GM23248 (cell line): ENCODE measurements at regions not wholly inside any gene's neighbourhood (a gene's known extent, or its start where the extent isn't known, plus 50 kb on each side); places are given as distances from the start of the nearest gene placed in this dataset.

Experiments used
- DNase-seq: peaks from one replicate; pipeline ENCODE4 v3.0.0-alpha.2; 2015
- H2AFZ ChIP-seq: fragments of 200-600 bp; sonication (generic); 2 replicates; pipeline ENCODE4 v1.6.1; 2016; ENCODE audit warnings: antibody characterized with exemption
- H3F3A ChIP-seq: fragments of 200-600 bp; sonication (generic); 2 replicates; pipeline ENCODE4 v1.6.1; 2016; ENCODE audit warnings: mild to moderate bottlenecking, antibody characterized with exemption, mixed run types; ENCODE audit not compliant: insufficient read depth
- H3K27ac ChIP-seq: fragments of 200-600 bp; sonication (generic); 2 replicates; pipeline ENCODE4 v1.5.1; 2016; ENCODE audit warnings: mild to moderate bottlenecking
- H3K27me3 ChIP-seq: fragments of 200-600 bp; sonication (generic); replicated peaks from 2 replicates; pipeline ENCODE4 v1.6.1; 2016; ENCODE audit warnings: mild to moderate bottlenecking; ENCODE audit not compliant: insufficient read depth
- H3K36me3 ChIP-seq: fragments of 200-600 bp; sonication (generic); 2 replicates; pipeline ENCODE4 v1.6.1; 2016; ENCODE audit warnings: low read depth, mild to moderate bottlenecking
- H3K4me1 ChIP-seq: fragments of 200-600 bp; sonication (generic); 2 replicates; pipeline ENCODE4 v1.6.1; 2016; ENCODE audit warnings: mild to moderate bottlenecking; ENCODE audit not compliant: insufficient read depth
- H3K4me2 ChIP-seq: fragments of 200-600 bp; sonication (generic); one replicate; pipeline ENCODE4 v1.6.1; 2016; ENCODE audit warnings: mild to moderate bottlenecking; ENCODE audit not compliant: unreplicated experiment
- H3K4me3 ChIP-seq: fragments of 200-600 bp; sonication (generic); 2 replicates; pipeline ENCODE4 v1.5.1; 2016; ENCODE audit warnings: mild to moderate bottlenecking
- H3K79me2 ChIP-seq: fragments of 200-600 bp; sonication (generic); 2 replicates; pipeline ENCODE4 v1.6.1; 2016; ENCODE audit warnings: mild to moderate bottlenecking; ENCODE audit not compliant: insufficient read depth
- H3K9ac ChIP-seq: fragments of 200-600 bp; sonication (generic); 2 replicates; pipeline ENCODE4 v1.6.1; 2016; ENCODE audit warnings: mild to moderate bottlenecking
- H3K9me2 ChIP-seq: fragments of 200-600 bp; sonication (generic); 2 replicates; pipeline ENCODE4 v1.6.1; 2016; ENCODE audit warnings: mixed run types, mild to moderate bottlenecking, moderate library complexity; ENCODE audit not compliant: insufficient read depth
- H3K9me3 ChIP-seq: fragments of 200-600 bp; sonication (generic); one replicate; pipeline ENCODE4 v1.6.1; 2017; ENCODE audit warnings: low read depth
- H4K20me1 ChIP-seq: fragments of 200-600 bp; sonication (generic); 2 replicates; pipeline ENCODE4 v1.6.0; 2016; ENCODE audit not compliant: insufficient read depth
- EZH2 ChIP-seq: fragments of 200-600 bp; sonication (generic); IDR thresholded peaks from 2 replicates; pipeline ENCODE4 v1.6.1; 2018; ENCODE audit warnings: antibody characterized with exemption, mild to moderate bottlenecking; ENCODE audit not compliant: insufficient read depth, poor library complexity, severe bottlenecking
- EZH2phosphoT487 ChIP-seq: fragments of 200-600 bp; sonication (generic); IDR thresholded peaks from 2 replicates; pipeline ENCODE4 v1.6.1; 2018; ENCODE audit warnings: antibody characterized with exemption, moderate library complexity, mild to moderate bottlenecking, low read depth; ENCODE audit not compliant: insufficient read depth
- WGBS, 2 experiments: methylation state at CpG; one replicate each; pipeline ENCODE4 v1.1.6; 2015 to 2017; ENCODE audit warnings: low lambda C conversion rate in 2 of 2, low coverage in 1 of 2; ENCODE audit errors: missing lambda C conversion rate in 2 of 2; 5-methylcytosine and 5-hydroxymethylcytosine counted together
- in situ Hi-C: fragments of 300-500 bp; cut with MboI; formaldehyde crosslinking; loops from 2 replicates; pipeline ENCODE4 v1.15.0; 2020

GRCh38 chr11:134582770-134583095 lies 170.7 kb upstream of the B3GAT1 start:
- Histone ChIP-seq H3K4me1 (no peaks in the 10 kb centered on the region), H3K36me3 (no peaks in the 10 kb centered on the region), H3K27ac (no peak overlapping the region), H3K79me2 (no peaks in the 10 kb centered on the region), H3K27me3 (no peaks in the 10 kb centered on the region), H3K9me2 (no peaks in the 10 kb centered on the region), H3K4me3 (no peak overlapping the region), H3F3A (no peaks in the 10 kb centered on the region), H2AFZ (no peak overlapping the region), H4K20me1 (no peaks in the 10 kb centered on the region), H3K4me2 (no peak overlapping the region), H3K9ac (no peak overlapping the region), H3K9me3 (no peaks in the 10 kb centered on the region)
- in situ Hi-C loops = no loop called here
- TF ChIP-seq EZH2 (no peak), EZH2phosphoT487 (no peak)
- 6 to 13% methylated on average over 1 of the region's 1 CpG for WGBS, 2 experiments
- DNase-seq = no peak

- Histone ChIP-seq H2AFZ (no peak overlapping the region), H3K4me3 (no peak overlapping the region), H3K4me1 (no peaks in the 10 kb centered on the region), H3K36me3 (no peaks in the 10 kb centered on the region), H3K9me2 (no peaks in the 10 kb centered on the region), H3F3A (no peaks in the 10 kb centered on the region), H3K4me2 (no peak overlapping the region), H3K27me3 (no peaks in the 10 kb centered on the region), H3K27ac (no peak overlapping the region), H3K9me3 (no peaks in the 10 kb centered on the region), H3K79me2 (no peaks in the 10 kb centered on the region), H3K9ac (no peak overlapping the region), H4K20me1 (no peaks in the 10 kb centered on the region)
- 24 to 26% methylated on average over 11 of the region's 11 CpGs for WGBS, 2 experiments
- TF ChIP-seq EZH2 (no peak), EZH2phosphoT487 (no peak)
- no peak for DNase-seq
- in situ Hi-C loops = no loop called here
These were observed 170.1 kb upstream of the B3GAT1 start for GRCh38 chr11:134581966-134582769.

GRCh38 chr11:134581121-134581626 lies 169.1 kb upstream of the B3GAT1 start:
- H3K36me3 ChIP-seq = no peaks in the 10 kb centered on the region
- in situ Hi-C loops = no loop called here
- TF ChIP-seq EZH2phosphoT487 = no peak
- TF ChIP-seq EZH2 = no peak
- no peak overlapping the region for H2AFZ ChIP-seq
- no peak for DNase-seq
- H3K9ac ChIP-seq = no peak overlapping the region
- H3K4me2 ChIP-seq = no peak overlapping the region
- no peaks in the 10 kb centered on the region for H4K20me1 ChIP-seq
- no peaks in the 10 kb centered on the region for H3K9me3 ChIP-seq
- H3K4me3 ChIP-seq = no peak overlapping the region
- no peak overlapping the region for H3K27ac ChIP-seq
- H3K27me3 ChIP-seq = no peaks in the 10 kb centered on the region
- H3K4me1 ChIP-seq = no peaks in the 10 kb centered on the region
- 27 to 37% methylated on average over 9 of the region's 9 CpGs for WGBS, 2 experiments
- H3K79me2 ChIP-seq = no peaks in the 10 kb centered on the region
- H3K9me2 ChIP-seq = no peaks in the 10 kb centered on the region
- no peaks in the 10 kb centered on the region for H3F3A ChIP-seq

GRCh38 chr11:134580610-134580975 lies 168.6 kb upstream of the B3GAT1 start:
- DNase-seq = no peak
- Histone ChIP-seq H3K36me3 (no peaks in the 10 kb centered on the region), H3K9me3 (no peaks in the 10 kb centered on the region), H3F3A (no peaks in the 10 kb centered on the region), H4K20me1 (no peaks in the 10 kb centered on the region), H3K4me1 (no peaks in the 10 kb centered on the region), H3K79me2 (no peaks in the 10 kb centered on the region), H3K4me3 (no peak overlapping the region), H3K9ac (no peak overlapping the region), H3K9me2 (no peaks in the 10 kb centered on the region), H3K4me2 (no peak overlapping the region), H2AFZ (no peak overlapping the region), H3K27me3 (no peaks in the 10 kb centered on the region), H3K27ac (no peak overlapping the region)
- TF ChIP-seq EZH2phosphoT487 (no peak), EZH2 (no peak)
- 35 to 44% methylated on average over 7 to 8 of the region's 8 CpGs for WGBS, 2 experiments
- in situ Hi-C loops = no loop called here
